Right lobe of liver (tissue), 6 donors: ENCODE measurements at regions not wholly inside any gene's neighbourhood (a gene's known extent, or its start where the extent isn't known, plus 50 kb on each side); places are given as distances from the start of the nearest gene placed in this dataset.

Experiments
- ATAC-seq, 4 donors: fragments of 200-7000 bp; cut with Tn5 transposase; one replicate each; pipeline ENCODE4 v1.9.1; 2020; ENCODE audit warnings: mild to moderate bottlenecking in 4 of 4, moderate library complexity in 4 of 4
- DNase-seq, 3 donors: peaks; one replicate each; pipeline ENCODE4 v3.0.0-alpha.2; 2020
- H3K27ac ChIP-seq, 3 donors: fragments of 200-600 bp; one replicate each; pipeline ENCODE4 v1.8.0; 2022
- H3K27me3 ChIP-seq, 2 donors: fragments of 200-600 bp; one replicate each; pipeline ENCODE4 v1.8.0; 2022
- H3K36me3 ChIP-seq, 4 donors: fragments of 200-600 bp; sonication (generic) in 1 of 4; one replicate each; pipeline versions ENCODE4 v1.5.1 to v1.8.0; 2017 to 2022; ENCODE audit warnings: control low read depth in 1 of 4
- H3K4me1 ChIP-seq, 4 donors: fragments of 200-600 bp; sonication (generic) in 1 of 4; one replicate each; pipeline versions ENCODE4 v1.5.1 to v1.8.0; 2017 to 2022; ENCODE audit warnings: control low read depth in 1 of 4
- H3K4me3 ChIP-seq, 3 donors: fragments of 200-600 bp; one replicate each; pipeline ENCODE4 v1.8.0; 2022
- H3K9me3 ChIP-seq, 4 donors: fragments of 200-600 bp; sonication (generic) in 1 of 4; one replicate each; pipeline versions ENCODE4 v1.5.1 to v1.8.0; 2017 to 2022; ENCODE audit warnings: control low read depth in 1 of 4
- CTCF ChIP-seq, 4 donors: fragments of 200-600 bp in 3 of 4; fragments of 450-650 bp in 1 of 4; IDR thresholded peaks; one replicate each; pipeline versions ENCODE4 v1.5.1 to v1.8.0; 2016 to 2022; ENCODE audit warnings: antibody characterized with exemption in 4 of 4, mild to moderate bottlenecking in 2 of 4
- POLR2A ChIP-seq: fragments of 450-650 bp; IDR thresholded peaks from one replicate; pipeline ENCODE4 v1.6.1; 2017; ENCODE audit warnings: antibody characterized with exemption, mild to moderate bottlenecking
- WGBS: methylation state at CpG from one replicate; pipeline ENCODE4 v1.1.6; 2018; ENCODE audit warnings: low coverage, low lambda C conversion rate; ENCODE audit not compliant: insufficient coverage; ENCODE audit errors: missing lambda C conversion rate; 5-methylcytosine and 5-hydroxymethylcytosine counted together
- intact Hi-C, 2 donors: fragments of 100-400 bp; cut with DNase I; formaldehyde crosslinking; loops; one replicate each; pipeline versions ENCODE4 v1.11.2 to v1.14.1; 2022
- donor health status: DM: no; HTN: yes; CAD: no.
- donor health status: DM: no; HTN: no; CAD: no.
- donor health status: DM: no; HTN: no; CAD: no.
- donor health status: DM: no; HTN: yes; CAD: no.
- donor health status: DM: no; HTN: yes; CAD: no.

GRCh38 chr9:19967888-19968459 lies 179.1 kb upstream of the SLC24A2 start:
- Histone ChIP-seq H3K36me3 (no peaks in the 10 kb centered on the region), H3K4me3 (no peak overlapping the region), H3K4me1 (no peaks in the 10 kb centered on the region), H3K27ac (no peak overlapping the region), H3K9me3 (no peaks in the 10 kb centered on the region), H3K27me3 (no peaks in the 10 kb centered on the region)
- DNase-seq = no peak
- ATAC-seq = no peak
- intact Hi-C loops = no loop called here
- TF ChIP-seq CTCF (IDR thresholded peaks at IDR 0.05) (no peak), POLR2A (no peak)

- Histone ChIP-seq H3K4me3 (no peak overlapping the region), H3K27ac (no peak overlapping the region), H3K4me1 (no peaks in the 10 kb centered on the region), H3K36me3 (no peaks in the 10 kb centered on the region), H3K27me3 (no peaks in the 10 kb centered on the region), H3K9me3 (no peaks in the 10 kb centered on the region)
- 17% methylated on average over 1 of the region's 1 CpG for WGBS
- no peak for TF ChIP-seq POLR2A
- TF ChIP-seq CTCF (IDR thresholded peaks at IDR 0.05) = no peak
- no peak for ATAC-seq
- intact Hi-C loops = no loop called here
- no peak for DNase-seq
Observed at GRCh38 chr9:19967216-19967887, 178.5 kb upstream of the SLC24A2 start.

GRCh38 chr9:19965336-19965735 lies 176.5 kb upstream of the SLC24A2 start:
- WGBS = 69% methylated on average over 4 of the region's 4 CpGs
- Histone ChIP-seq H3K9me3 (no peaks in the 10 kb centered on the region), H3K27ac (no peak overlapping the region), H3K36me3 (no peaks in the 10 kb centered on the region), H3K4me1 (no peaks in the 10 kb centered on the region), H3K4me3 (no peak overlapping the region), H3K27me3 (no peaks in the 10 kb centered on the region)
- TF ChIP-seq CTCF (IDR thresholded peaks at IDR 0.05) (no peak), POLR2A (no peak)
- no peak for DNase-seq
- no peak for ATAC-seq
- intact Hi-C loops = no loop called here

DNA sequence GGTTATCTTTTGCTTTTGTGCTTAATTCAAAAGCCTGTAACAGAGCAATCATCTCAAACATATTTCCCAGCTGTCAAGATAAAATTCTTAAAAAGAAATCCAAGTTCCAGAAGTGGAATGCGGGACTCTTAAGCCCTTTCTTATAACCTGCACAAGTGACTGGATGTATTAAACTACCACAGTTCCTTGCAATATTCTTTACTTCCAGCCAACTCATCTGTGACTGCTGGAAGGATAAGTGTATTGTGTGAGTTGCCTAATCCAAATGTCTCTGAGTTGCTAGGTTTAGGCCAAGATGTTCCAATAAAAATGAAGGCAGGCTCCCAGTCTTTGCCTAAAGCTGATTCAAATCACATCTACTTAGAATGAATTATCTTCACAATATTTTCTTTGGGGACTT lies 159.2 kb upstream of the SLC24A2 start:
- no peak overlapping the region for H3K4me3 ChIP-seq
- ATAC-seq (no peak), DNase-seq (no peak)
- no peak overlapping the region for H3K27ac ChIP-seq
- no peak for TF ChIP-seq CTCF (IDR thresholded peaks at IDR 0.05)
- no peak for TF ChIP-seq POLR2A
- H3K27me3 ChIP-seq = no peaks in the 10 kb centered on the region
- H3K4me1 ChIP-seq = no peaks in the 10 kb centered on the region
- intact Hi-C loops = no loop called here
- H3K9me3 ChIP-seq = no peaks in the 10 kb centered on the region
- H3K36me3 ChIP-seq = no peaks in the 10 kb centered on the region
- 80% methylated on average over 1 of the region's 1 CpG for WGBS
